Astrocyte (in vitro differentiated cells and primary cell): ENCODE measurements at regions not wholly inside any gene's neighbourhood (a gene's known extent, or its start where the extent isn't known, plus 50 kb on each side); places are given as distances from the start of the nearest gene placed in this dataset.

Experiments
- EZH2 ChIP-seq: IDR thresholded peaks from 2 replicates; pipeline ENCODE4 v1.6.1; 2012; ENCODE audit warnings: mild to moderate bottlenecking, low read length, inconsistent platforms; ENCODE audit not compliant: insufficient read depth
- TF ChIP-seq, protein P1 (sequence below): IDR thresholded peaks from 2 replicates; pipeline ENCODE4 v1.5.1; 2011; ENCODE audit warnings: low read depth, mild to moderate bottlenecking, inconsistent platforms, low read length, moderate library complexity; ENCODE audit not compliant: insufficient read depth

DNA sequence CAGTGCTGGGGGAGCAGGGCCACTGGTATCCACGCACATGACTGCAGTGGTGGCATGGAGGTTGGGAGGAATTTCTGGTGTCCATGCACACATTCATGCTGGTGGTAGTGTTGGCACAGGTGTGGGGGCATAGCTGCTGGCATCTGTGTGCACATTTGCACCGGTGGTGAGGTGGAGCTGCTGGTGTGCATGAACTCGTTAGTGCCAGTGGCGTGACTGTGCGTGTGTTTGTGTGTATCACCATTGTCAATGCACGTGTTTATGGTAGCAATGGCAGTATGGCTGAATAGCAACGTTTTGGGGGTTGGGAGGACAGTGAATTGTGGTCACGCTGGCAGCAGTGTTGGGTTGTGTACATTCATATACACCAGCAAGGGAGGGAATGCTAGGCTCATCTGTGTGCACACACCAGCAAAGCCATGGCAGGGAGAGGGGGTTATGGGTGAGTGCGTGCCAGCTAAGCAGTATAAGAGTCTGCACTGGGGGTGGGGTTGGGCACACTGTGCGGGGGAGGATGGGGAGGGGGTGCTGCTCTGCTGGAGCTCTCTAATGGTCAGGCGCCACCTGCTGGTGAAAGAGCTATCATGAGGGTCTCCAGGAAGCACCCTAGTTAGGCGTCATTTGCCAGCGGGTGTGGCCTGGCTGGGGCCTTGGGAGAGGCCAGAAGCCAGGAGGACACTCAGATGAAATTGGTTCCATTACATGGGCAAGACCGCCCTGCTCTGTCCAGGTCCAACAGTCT, 626.1 kb upstream of the ID4 start:
- TF ChIP-seq, protein P1, sequence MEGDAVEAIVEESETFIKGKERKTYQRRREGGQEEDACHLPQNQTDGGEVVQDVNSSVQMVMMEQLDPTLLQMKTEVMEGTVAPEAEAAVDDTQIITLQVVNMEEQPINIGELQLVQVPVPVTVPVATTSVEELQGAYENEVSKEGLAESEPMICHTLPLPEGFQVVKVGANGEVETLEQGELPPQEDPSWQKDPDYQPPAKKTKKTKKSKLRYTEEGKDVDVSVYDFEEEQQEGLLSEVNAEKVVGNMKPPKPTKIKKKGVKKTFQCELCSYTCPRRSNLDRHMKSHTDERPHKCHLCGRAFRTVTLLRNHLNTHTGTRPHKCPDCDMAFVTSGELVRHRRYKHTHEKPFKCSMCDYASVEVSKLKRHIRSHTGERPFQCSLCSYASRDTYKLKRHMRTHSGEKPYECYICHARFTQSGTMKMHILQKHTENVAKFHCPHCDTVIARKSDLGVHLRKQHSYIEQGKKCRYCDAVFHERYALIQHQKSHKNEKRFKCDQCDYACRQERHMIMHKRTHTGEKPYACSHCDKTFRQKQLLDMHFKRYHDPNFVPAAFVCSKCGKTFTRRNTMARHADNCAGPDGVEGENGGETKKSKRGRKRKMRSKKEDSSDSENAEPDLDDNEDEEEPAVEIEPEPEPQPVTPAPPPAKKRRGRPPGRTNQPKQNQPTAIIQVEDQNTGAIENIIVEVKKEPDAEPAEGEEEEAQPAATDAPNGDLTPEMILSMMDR = no peak
- TF ChIP-seq EZH2 = no peak
